PC-3 (cell line): ENCODE measurements at regions not wholly inside any gene's neighbourhood (a gene's known extent, or its start where the extent isn't known, plus 50 kb on each side); places are given as distances from the start of the nearest gene placed in this dataset.

ENCODE experiments used
- ATAC-seq: fragments of 200-7000 bp; cut with Tn5 transposase; 2 replicates; pipeline ENCODE4 v1.9.1; 2020; ENCODE audit warnings: mild to moderate bottlenecking, moderate library complexity
- BruUV-seq: library from RNA; stranded (reverse); fragments of 400-500 nt; replicated peaks from 2 replicates; lab custom pipeline; 2021; lab: Mats Ljungman, UMichigan
- CTCF ChIA-PET: fragments of 300-600 bp; sonication (Branson Sonifier 250); formaldehyde crosslinking; loops from one replicate; lab custom pipeline; 2022; ENCODE audit warnings: antibody characterized with exemption; lab: Charles Lee
- POLR2A ChIA-PET: fragments of 300-600 bp; sonication (Branson Sonifier 250); formaldehyde crosslinking; loops from one replicate; lab custom pipeline; 2022; ENCODE audit warnings: antibody characterized with exemption; ENCODE audit not compliant: unreplicated experiment; lab: Charles Lee
- DNase-seq: peaks from one replicate; pipeline ENCODE4 v3.0.0-alpha.2; 2015
- H2AFZ ChIP-seq: fragments of 300-600 bp; sonication (generic); 2 replicates; pipeline ENCODE4 v1.6.0; 2016; ENCODE audit warnings: antibody characterized with exemption, low read length
- H3F3A ChIP-seq: fragments of 300-600 bp; sonication (generic); one replicate; pipeline ENCODE4 v1.6.0; 2017; ENCODE audit warnings: antibody characterized with exemption, low read length, control low read depth, mild to moderate bottlenecking; ENCODE audit not compliant: unreplicated experiment
- H3K27ac ChIP-seq: fragments of 300-600 bp; sonication (generic); 2 replicates; pipeline ENCODE4 v1.5.1; 2016; ENCODE audit warnings: mild to moderate bottlenecking, low read length
- H3K27me3 ChIP-seq: fragments of 300-600 bp; sonication (generic); 2 replicates; pipeline ENCODE4 v1.6.1; 2016; ENCODE audit warnings: low read length, mixed read lengths
- H3K36me3 ChIP-seq: fragments of 300-600 bp; sonication (generic); 2 replicates; pipeline ENCODE4 v1.6.1; 2016; ENCODE audit warnings: low read depth, mixed run types, low read length, mixed read lengths
- H3K4me1 ChIP-seq: fragments of 300-600 bp; sonication (generic); 2 replicates; pipeline ENCODE4 v1.5.1; 2016; ENCODE audit warnings: low read length; ENCODE audit not compliant: insufficient read depth
- H3K4me2 ChIP-seq: fragments of 300-600 bp; sonication (generic); 2 replicates; pipeline ENCODE4 v1.6.0; 2016; ENCODE audit warnings: low read length
- H3K4me3 ChIP-seq: fragments of 300-600 bp; sonication (generic); 2 replicates; pipeline ENCODE4 v1.5.1; 2016; ENCODE audit warnings: mild to moderate bottlenecking, low read length, mixed read lengths
- H3K79me2 ChIP-seq: fragments of 300-600 bp; sonication (generic); 2 replicates; pipeline ENCODE4 v1.6.1; 2017; ENCODE audit warnings: low read length, mixed read lengths
- H3K9ac ChIP-seq: fragments of 300-600 bp; sonication (generic); 2 replicates; pipeline ENCODE4 v1.6.0; 2016; ENCODE audit warnings: mild to moderate bottlenecking, low read length
- H3K9me2 ChIP-seq: fragments of 300-600 bp; sonication (generic); replicated peaks from 2 replicates; pipeline ENCODE4 v1.6.1; 2016; ENCODE audit warnings: mixed run types, low read length, mixed read lengths
- H3K9me3 ChIP-seq: fragments of 300-600 bp; sonication (generic); 2 replicates; pipeline ENCODE4 v1.6.1; 2016; ENCODE audit warnings: low read length, mixed read lengths
- H4K20me1 ChIP-seq: fragments of 300-600 bp; sonication (generic); 2 replicates; pipeline ENCODE4 v1.6.1; 2016; ENCODE audit warnings: low read length, mixed read lengths
- EZH2 ChIP-seq: fragments of 300-600 bp; sonication (generic); IDR thresholded peaks from one replicate; pipeline ENCODE4 v1.6.1; 2017; ENCODE audit warnings: antibody characterized with exemption, mild to moderate bottlenecking, low read length; ENCODE audit not compliant: unreplicated experiment
- EZH2phosphoT487 ChIP-seq: fragments of 300-600 bp; sonication (generic); IDR thresholded peaks from 2 replicates; pipeline ENCODE4 v1.6.1; 2018; ENCODE audit warnings: mild to moderate bottlenecking, antibody characterized with exemption, low read length, borderline replicate concordance
- intact Hi-C: fragments of 100-400 bp; cut with micrococcal nuclease; formaldehyde crosslinking; loops from 2 replicates; pipeline ENCODE4 v1.9.0; 2023
- TF ChIP-seq, protein P1 (sequence below): fragments of 300-600 bp; sonication (generic); conservative IDR thresholded peaks from 2 replicates; pipeline ENCODE4 v1.5.1; 2017; ENCODE audit warnings: antibody characterized with exemption, low read depth, mild to moderate bottlenecking, low read length

DNA sequence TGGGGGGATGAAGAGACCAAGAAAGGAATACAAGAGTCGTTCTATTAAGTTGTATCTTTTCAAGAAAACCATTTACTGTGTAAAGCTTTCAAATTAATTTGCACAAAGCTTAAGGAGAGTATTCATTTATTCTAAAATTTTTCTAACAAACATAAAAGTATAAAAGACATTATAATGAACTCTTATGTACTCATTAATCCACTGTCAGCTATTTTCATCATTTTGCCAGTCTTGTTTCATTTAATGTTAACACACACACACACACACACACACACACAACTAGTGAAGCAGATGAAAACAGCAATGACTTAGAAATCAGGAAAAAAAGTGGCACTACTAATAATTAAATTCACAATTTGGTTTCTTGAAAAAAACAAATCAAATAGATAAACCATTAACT, 176.7 kb downstream of the TLE1 start:
- no TSS peak for BruUV-seq
- H3K4me3 ChIP-seq = no peak overlapping the region
- no peak for DNase-seq
- H3K4me2 ChIP-seq = no peak overlapping the region
- CTCF ChIA-PET = no interaction called here
- no peaks in the 10 kb centered on the region for H3K27me3 ChIP-seq
- no peaks in the 10 kb centered on the region for H3K79me2 ChIP-seq
- H3K4me1 ChIP-seq = no peaks in the 10 kb centered on the region
- POLR2A ChIA-PET = no interaction called here
- no peaks in the 10 kb centered on the region for H3K9me3 ChIP-seq
- no peak overlapping the region for H3K9ac ChIP-seq
- H3K27ac ChIP-seq = no peak overlapping the region
- H3K9me2 ChIP-seq = no peaks in the 10 kb centered on the region
- intact Hi-C loops = no loop called here
- H3K36me3 ChIP-seq = no peaks in the 10 kb centered on the region
- ATAC-seq = no peak
- no peak overlapping the region for H2AFZ ChIP-seq
- H4K20me1 ChIP-seq = no peaks in the 10 kb centered on the region
- TF ChIP-seq, protein P1, sequence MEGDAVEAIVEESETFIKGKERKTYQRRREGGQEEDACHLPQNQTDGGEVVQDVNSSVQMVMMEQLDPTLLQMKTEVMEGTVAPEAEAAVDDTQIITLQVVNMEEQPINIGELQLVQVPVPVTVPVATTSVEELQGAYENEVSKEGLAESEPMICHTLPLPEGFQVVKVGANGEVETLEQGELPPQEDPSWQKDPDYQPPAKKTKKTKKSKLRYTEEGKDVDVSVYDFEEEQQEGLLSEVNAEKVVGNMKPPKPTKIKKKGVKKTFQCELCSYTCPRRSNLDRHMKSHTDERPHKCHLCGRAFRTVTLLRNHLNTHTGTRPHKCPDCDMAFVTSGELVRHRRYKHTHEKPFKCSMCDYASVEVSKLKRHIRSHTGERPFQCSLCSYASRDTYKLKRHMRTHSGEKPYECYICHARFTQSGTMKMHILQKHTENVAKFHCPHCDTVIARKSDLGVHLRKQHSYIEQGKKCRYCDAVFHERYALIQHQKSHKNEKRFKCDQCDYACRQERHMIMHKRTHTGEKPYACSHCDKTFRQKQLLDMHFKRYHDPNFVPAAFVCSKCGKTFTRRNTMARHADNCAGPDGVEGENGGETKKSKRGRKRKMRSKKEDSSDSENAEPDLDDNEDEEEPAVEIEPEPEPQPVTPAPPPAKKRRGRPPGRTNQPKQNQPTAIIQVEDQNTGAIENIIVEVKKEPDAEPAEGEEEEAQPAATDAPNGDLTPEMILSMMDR = no peak
- no peak for TF ChIP-seq EZH2phosphoT487
- no peak for TF ChIP-seq EZH2
- H3F3A ChIP-seq = no peaks in the 10 kb centered on the region

DNA sequence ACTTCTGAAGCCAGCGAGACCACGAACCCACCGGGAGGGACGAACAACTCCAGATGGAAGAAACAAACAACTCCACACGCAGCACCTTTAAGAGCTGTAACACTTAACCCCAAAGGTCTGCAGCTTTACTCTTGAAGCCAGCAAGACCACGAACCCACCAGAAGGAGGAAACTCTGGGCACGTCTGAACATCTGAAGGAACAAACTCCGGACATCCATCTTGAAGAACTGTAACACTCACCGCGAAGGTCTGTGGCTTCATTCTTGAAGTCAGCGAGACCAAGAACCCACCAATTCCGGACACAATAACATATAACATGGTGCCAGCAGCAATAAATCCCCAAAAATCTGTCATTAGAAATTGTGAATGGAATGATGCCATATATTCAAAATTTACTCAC, 180.9 kb downstream of the TLE1 start:
- ChIA-PET POLR2A (no interaction called here), CTCF (no interaction called here)
- no peaks in the 10 kb centered on the region for H3K9me3 ChIP-seq
- no peak overlapping the region for H3K27ac ChIP-seq
- H4K20me1 ChIP-seq = no peaks in the 10 kb centered on the region
- DNase-seq = no peak
- intact Hi-C loops = no loop called here
- no TSS peak for BruUV-seq
- no peaks in the 10 kb centered on the region for H3K36me3 ChIP-seq
- no peak overlapping the region for H2AFZ ChIP-seq
- H3K4me2 ChIP-seq = no peak overlapping the region
- no peaks in the 10 kb centered on the region for H3K27me3 ChIP-seq
- no peaks in the 10 kb centered on the region for H3F3A ChIP-seq
- no peak overlapping the region for H3K4me3 ChIP-seq
- no peaks in the 10 kb centered on the region for H3K9me2 ChIP-seq
- no peaks in the 10 kb centered on the region for H3K4me1 ChIP-seq
- TF ChIP-seq, protein P1 = no peak
- no peak for ATAC-seq
- no peak overlapping the region for H3K9ac ChIP-seq
- no peaks in the 10 kb centered on the region for H3K79me2 ChIP-seq

DNA sequence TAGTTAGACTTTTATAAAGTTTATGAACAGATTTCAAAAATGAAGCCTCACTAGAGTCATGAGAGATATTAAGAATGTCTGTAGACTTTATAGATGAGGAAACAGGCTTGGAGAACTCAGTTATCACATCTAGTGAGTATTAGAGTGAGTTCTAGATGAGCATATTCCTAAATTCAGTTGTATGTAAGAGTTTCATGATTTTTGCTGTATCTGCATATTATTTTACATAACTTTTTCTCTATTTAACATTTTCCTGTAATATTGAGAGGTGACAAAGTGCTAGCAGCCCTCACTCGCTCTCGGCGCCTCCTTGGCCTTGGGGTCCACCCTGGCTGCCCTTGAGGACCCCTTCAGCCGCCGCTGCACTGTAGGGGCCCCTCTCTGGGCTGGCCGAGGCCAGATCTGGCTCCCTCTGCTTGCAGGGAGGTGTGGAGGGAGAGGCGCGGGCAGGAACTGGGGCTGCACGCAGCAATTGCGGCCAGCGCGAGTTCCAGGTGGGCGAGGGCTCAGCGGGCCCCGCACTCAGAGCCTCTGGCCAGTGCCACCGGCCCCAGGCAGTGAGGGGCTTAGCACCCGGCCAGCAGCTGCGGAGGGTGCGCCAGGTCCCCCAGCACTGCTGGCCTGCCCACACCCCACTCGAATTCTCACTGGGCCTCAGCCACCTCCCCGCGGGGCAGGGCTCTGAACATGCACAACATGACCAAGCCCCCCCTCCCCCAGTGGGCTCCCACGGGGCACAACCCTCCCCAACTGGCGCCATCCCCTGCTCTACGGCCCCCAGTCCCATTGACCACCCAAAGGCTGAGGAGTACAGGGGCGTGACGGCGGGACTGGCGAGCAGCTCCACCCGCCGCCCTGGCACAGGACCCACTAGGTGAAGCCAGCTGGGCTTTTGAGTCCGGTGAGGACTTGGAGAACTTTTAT, 182.1 kb downstream of the TLE1 start:
- Histone ChIP-seq H3K9ac (no peak overlapping the region), H4K20me1 (no peaks in the 10 kb centered on the region), H3K27ac (no peak overlapping the region), H3K9me2 (no peaks in the 10 kb centered on the region), H3K9me3 (no peaks in the 10 kb centered on the region), H3K4me3 (no peak overlapping the region), H3K4me2 (no peak overlapping the region), H3F3A (no peaks in the 10 kb centered on the region), H3K79me2 (no peaks in the 10 kb centered on the region), H3K27me3 (no peaks in the 10 kb centered on the region), H3K4me1 (no peaks in the 10 kb centered on the region), H3K36me3 (no peaks in the 10 kb centered on the region), H2AFZ (no peak overlapping the region)
- intact Hi-C loops = no loop called here
- ATAC-seq (no peak), DNase-seq (no peak)
- TF ChIP-seq, protein P1 = no peak
- TF ChIP-seq EZH2 (no peak), EZH2phosphoT487 (no peak)
- ChIA-PET POLR2A (no interaction called here), CTCF (no interaction called here)
- no TSS peak for BruUV-seq
